ENCODE measurements at regions not wholly inside any gene's neighbourhood (a gene's known extent, or its start where the extent isn't known, plus 50 kb on each side); places are given as distances from the start of the nearest gene placed in this dataset.

- peak in 1 of 2 donors; percentile 47 for DNase-seq
- peaks cover 0 to 9% of the 10 kb centered on the region in 2 donors for H3K27me3 ChIP-seq
- no peaks in the 10 kb centered on the region for H3K4me1 ChIP-seq
- TF ChIP-seq CTCF (IDR thresholded peaks at IDR 0.05): no peak
- H3K9me3 ChIP-seq: no peaks in the 10 kb centered on the region
- no peak overlapping the region for H3K4me3 ChIP-seq
- H3K36me3 ChIP-seq: no peaks in the 10 kb centered on the region
- intact Hi-C loops (cut with DNase I; ENCODE audit: low total_unique reads): no loop called here
- H3K27ac ChIP-seq: no peak overlapping the region
Observed at GRCh38 chr20:24773751-24774201, 175.3 kb upstream of the CST7 start.

GRCh38 chr20:24775966-24776365, 173.1 kb upstream of the CST7 start:
- Histone ChIP-seq H3K36me3 (no peaks in the 10 kb centered on the region), H3K27me3 (peaks cover 0 to 6% of the 10 kb centered on the region in 2 donors), H3K9me3 (no peaks in the 10 kb centered on the region), H3K27ac (no peak overlapping the region), H3K4me3 (no peak overlapping the region), H3K4me1 (peaks cover 0 to 1% (median 0%) of the 10 kb centered on the region in 4 donors)
- intact Hi-C loops (cut with DNase I; ENCODE audit: low total_unique reads): no loop called here
- no peak for TF ChIP-seq CTCF (IDR thresholded peaks at IDR 0.05)
- no peak for DNase-seq

- Histone ChIP-seq H3K4me1 (peaks cover 0 to 4% (median 0%) of the 10 kb centered on the region in 4 donors), H3K9me3 (no peaks in the 10 kb centered on the region), H3K4me3 (no peak overlapping the region), H3K27me3 (peaks cover 0 to 6% of the 10 kb centered on the region in 2 donors), H3K36me3 (no peaks in the 10 kb centered on the region), H3K27ac (no peak overlapping the region)
- DNase-seq: peak; percentile 5 to 33
- TF ChIP-seq CTCF (IDR thresholded peaks at IDR 0.05): no peak
- intact Hi-C loops (cut with DNase I; ENCODE audit: low total_unique reads): no loop called here
Observed at GRCh38 chr20:24776755-24777271, 172.3 kb upstream of the CST7 start.

- Histone ChIP-seq H3K4me1 (peaks cover 0 to 4% (median 0%) of the 10 kb centered on the region in 4 donors), H3K36me3 (no peaks in the 10 kb centered on the region), H3K4me3 (no peak overlapping the region), H3K9me3 (no peaks in the 10 kb centered on the region), H3K27me3 (peaks cover 0 to 6% of the 10 kb centered on the region in 2 donors), H3K27ac (no peak overlapping the region)
- no peak for DNase-seq
- intact Hi-C loops (cut with DNase I; ENCODE audit: low total_unique reads): no loop called here
- no peak for TF ChIP-seq CTCF (IDR thresholded peaks at IDR 0.05)
Observed at GRCh38 chr20:24777746-24778145, 171.3 kb upstream of the CST7 start.

- Histone ChIP-seq H3K4me3 (no peak overlapping the region), H3K27ac (no peak overlapping the region), H3K4me1 (peaks cover 0 to 4% (median 0%) of the 10 kb centered on the region in 4 donors), H3K36me3 (no peaks in the 10 kb centered on the region), H3K9me3 (no peaks in the 10 kb centered on the region), H3K27me3 (peaks cover 0 to 6% of the 10 kb centered on the region in 2 donors)
- TF ChIP-seq CTCF (IDR thresholded peaks at IDR 0.05): no peak
- intact Hi-C loops (cut with DNase I; ENCODE audit: low total_unique reads): no loop called here
- peak; percentile 12 to 60 for DNase-seq
Observed at GRCh38 chr20:24778585-24779031, 170.5 kb upstream of the CST7 start.
